ENCODE measurements at regions not wholly inside any gene's neighbourhood (a gene's known extent, or its start where the extent isn't known, plus 50 kb on each side); places are given as distances from the start of the nearest gene placed in this dataset.

GRCh38 chr11:105333153-105333552 is 193.6 kb upstream of the CARD18 start:
- TF ChIP-seq CTCF (IDR thresholded peaks at IDR 0.05; ENCODE audit: insufficient read depth, low read depth, low read length) (no peak), EZH2 (IDR thresholded peaks at IDR 0.05; ENCODE audit: insufficient read depth, low read length) (no peak)
